Urinary bladder (tissue), 3 donors: ENCODE measurements at regions not wholly inside any gene's neighbourhood (a gene's known extent, or its start where the extent isn't known, plus 50 kb on each side); places are given as distances from the start of the nearest gene placed in this dataset.

Source experiments
- DNase-seq: peaks from one replicate; pipeline ENCODE4 v3.0.0-alpha.2; 2015; ENCODE audit errors: extremely low spot score
- H3K27ac ChIP-seq: one replicate; pipeline ENCODE4 v1.5.1; 2013; ENCODE audit warnings: low read depth, mild to moderate bottlenecking, moderate library complexity
- H3K36me3 ChIP-seq: one replicate; pipeline ENCODE4 v1.6.1; 2013; ENCODE audit warnings: mild to moderate bottlenecking, moderate library complexity; ENCODE audit not compliant: insufficient read depth
- H3K4me1 ChIP-seq: one replicate; pipeline ENCODE4 v1.6.1; 2013; ENCODE audit warnings: mild to moderate bottlenecking, moderate library complexity; ENCODE audit not compliant: insufficient read depth
- H3K4me3 ChIP-seq: one replicate; pipeline ENCODE4 v1.5.1; 2013; ENCODE audit warnings: low read depth, low read length
- WGBS: extraction: QIAGEN DNeasy Blood & Tissue Kit; methylation state at CpG from one replicate; pipeline ENCODE4 v1.1.7; 2013; 5-methylcytosine and 5-hydroxymethylcytosine counted together
- donor health status: healthy with polysubstance abuse.
- donor health status: healthy.

DNA sequence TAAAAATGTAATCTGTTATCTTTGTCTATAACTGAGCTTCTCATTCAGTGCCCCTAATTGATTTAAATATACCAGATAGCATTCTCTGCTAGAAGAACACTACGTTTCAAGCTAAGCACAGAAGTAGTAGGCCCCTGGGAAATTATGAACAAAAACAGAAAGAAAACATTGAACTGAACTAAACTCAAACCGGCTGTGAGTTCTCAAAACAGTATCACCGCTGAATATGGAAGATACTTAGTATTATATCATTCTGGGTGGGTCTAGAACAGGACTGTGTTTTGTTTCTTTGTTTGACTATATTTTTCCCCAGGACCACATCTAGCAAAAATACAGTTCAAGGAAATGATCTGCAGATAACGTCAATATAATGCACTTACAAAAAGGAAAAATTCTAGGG lies 95.1 kb upstream of the HMHB1 start:
- Histone ChIP-seq H3K4me3 (no peak overlapping the region), H3K27ac (no peak overlapping the region), H3K4me1 (no peaks in the 10 kb centered on the region), H3K36me3 (no peaks in the 10 kb centered on the region)
- peak; percentile 45 for DNase-seq
- 60% methylated on average over 4 of the region's 4 CpGs for WGBS

DNA sequence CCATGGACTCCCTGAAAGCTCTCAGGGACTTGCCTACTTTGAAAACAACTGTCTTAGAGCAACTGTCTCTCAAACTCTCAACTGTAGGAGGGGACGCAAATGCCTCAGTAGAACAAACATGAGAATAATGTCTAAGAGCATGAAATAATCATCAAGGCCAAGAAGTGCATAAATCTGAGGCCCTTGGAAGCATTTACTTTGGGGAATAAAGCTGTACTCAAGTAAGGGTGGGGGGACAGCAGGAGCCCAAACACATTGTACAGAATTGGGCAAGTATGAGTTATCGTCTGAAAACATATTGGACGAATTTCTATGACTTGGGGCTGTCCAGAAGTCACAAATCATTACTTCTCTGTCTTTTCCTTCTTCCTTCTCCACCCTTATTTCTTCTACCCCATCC lies 96.3 kb upstream of the HMHB1 start:
- 86% methylated on average over 3 of the region's 3 CpGs for WGBS
- Histone ChIP-seq H3K27ac (no peak overlapping the region), H3K36me3 (no peaks in the 10 kb centered on the region), H3K4me1 (no peaks in the 10 kb centered on the region), H3K4me3 (no peak overlapping the region)
- no peak for DNase-seq

- Histone ChIP-seq H3K27ac (no peak overlapping the region), H3K4me3 (no peak overlapping the region), H3K36me3 (no peaks in the 10 kb centered on the region), H3K4me1 (no peaks in the 10 kb centered on the region)
- DNase-seq: no peak
- 75% methylated on average over 4 of the region's 4 CpGs for WGBS
These were observed 97.3 kb upstream of the HMHB1 start for GRCh38 chr5:143714629-143715028.

DNA sequence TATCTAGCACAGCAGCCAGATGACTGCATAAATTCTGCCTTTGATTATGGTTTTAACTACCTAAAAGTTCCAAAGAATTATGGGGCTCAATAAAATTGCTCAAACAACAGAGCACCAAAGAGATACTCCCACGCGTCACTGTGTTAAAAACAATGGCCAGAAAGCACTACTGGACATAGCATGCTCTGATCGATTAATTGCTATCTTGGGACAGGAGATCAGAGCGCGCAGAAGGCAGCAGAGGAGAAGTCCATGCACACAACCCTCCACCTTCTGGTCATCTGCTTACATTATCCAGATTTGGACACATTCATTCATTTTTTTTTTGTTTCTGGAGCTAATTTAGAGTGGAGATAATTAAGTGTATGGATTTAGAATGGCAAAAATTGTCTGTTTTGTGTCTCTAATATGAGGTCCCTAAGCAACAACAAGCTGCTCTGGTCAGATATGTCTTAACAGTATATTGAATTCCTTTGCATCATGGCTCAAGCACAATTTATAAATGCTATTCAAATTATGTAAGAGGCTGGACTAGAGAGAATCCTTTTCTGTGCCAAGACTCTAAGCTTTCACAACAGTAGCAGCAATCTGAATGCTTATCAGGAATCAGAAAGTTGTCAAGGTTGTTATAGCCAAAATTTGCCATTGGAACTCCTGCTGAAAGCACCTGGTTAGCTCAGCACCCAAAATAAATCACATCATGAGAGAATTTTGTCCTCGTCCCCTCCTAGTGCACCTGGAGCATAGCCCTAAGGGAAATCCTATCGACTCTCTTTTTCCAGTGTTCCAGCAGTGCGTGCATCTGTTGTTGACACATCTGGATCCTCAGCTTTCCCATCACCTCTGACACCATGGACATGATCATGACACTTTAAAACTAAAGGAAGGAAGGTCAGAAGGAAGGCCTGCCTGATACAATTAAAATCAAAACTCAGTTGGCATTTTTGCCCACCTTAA lies 98.6 kb upstream of the HMHB1 start:
- no peak for DNase-seq
- Histone ChIP-seq H3K4me1 (peaks cover 1% of the 10 kb centered on the region), H3K4me3 (no peak overlapping the region), H3K36me3 (no peaks in the 10 kb centered on the region), H3K27ac (no peak overlapping the region)
- 86% methylated on average over 8 of the region's 8 CpGs for WGBS

DNA sequence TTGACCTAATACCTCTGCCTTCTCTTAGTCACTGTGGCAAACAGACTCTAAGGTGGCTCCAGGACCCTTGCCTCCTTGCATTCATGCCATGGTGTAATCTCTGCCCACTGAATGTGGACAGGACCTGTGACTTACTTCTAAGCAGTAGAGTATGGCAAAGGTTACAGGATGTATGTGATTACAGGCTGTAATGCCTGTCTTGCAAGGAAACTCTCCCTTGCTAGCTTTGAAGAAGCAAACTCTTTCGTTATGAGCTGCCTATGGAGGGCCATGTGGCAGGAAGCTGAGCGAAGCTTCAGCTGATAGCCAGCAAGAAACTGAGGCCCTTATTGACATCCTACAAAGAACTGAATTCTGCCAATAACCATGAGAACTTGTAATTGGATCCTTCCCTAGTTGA lies 103.3 kb upstream of the HMHB1 start:
- Histone ChIP-seq H3K36me3 (no peaks in the 10 kb centered on the region), H3K4me3 (no peak overlapping the region), H3K4me1 (peaks cover 1% of the 10 kb centered on the region), H3K27ac (no peak overlapping the region)
- 88% methylated on average over 2 of the region's 2 CpGs for WGBS
- no peak for DNase-seq

DNA sequence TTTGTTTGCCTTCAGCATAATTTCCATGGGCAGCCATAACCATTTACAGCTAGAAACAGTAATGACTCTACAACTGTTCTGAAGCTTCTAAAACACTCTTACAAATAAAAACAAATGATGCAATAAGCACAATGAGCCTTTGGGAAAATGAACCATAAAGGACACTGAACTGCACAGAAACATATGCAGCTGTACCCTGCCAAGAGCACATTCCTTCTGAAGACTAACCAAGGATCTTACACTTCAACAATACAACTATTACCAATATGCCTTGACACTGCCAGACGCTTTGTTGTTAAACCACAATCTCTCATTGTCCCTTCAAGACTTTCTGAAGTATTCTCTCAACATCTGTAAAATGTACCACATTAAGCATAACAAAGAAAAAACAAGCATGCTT lies 104.2 kb upstream of the HMHB1 start:
- Histone ChIP-seq H3K4me1 (peaks cover 1% of the 10 kb centered on the region), H3K4me3 (no peak overlapping the region), H3K36me3 (no peaks in the 10 kb centered on the region), H3K27ac (no peak overlapping the region)
- no peak for DNase-seq
- WGBS: 55% methylated on average over 1 of the region's 1 CpG

DNA sequence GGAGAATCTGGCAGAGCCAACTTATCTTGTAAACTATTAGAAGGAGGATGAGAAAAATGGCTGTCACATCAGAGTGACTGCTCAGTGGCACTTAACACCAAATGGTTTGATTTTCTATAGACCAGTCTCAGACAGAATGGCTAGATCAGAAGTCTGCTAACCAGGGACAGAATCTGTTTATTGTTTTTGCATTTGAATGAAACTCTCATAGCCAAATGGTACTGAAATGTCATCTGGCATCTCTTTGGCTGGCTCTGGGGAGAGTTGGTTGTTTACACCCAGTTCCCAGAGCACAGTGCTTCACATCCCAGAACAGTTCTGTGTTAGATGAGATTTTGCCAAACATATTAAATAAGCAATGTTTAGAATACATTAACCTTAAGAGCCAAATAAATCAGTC lies 106.6 kb upstream of the HMHB1 start:
- H3K4me1 ChIP-seq: peaks cover 1% of the 10 kb centered on the region
- peak overlapping the region; percentile 16 for H3K27ac ChIP-seq
- H3K4me3 ChIP-seq: no peak overlapping the region
- no peaks in the 10 kb centered on the region for H3K36me3 ChIP-seq
- no peak for DNase-seq

- peaks cover 1% of the 10 kb centered on the region for H3K4me1 ChIP-seq
- 93% methylated on average over 5 of the region's 5 CpGs for WGBS
- no peak overlapping the region for H3K27ac ChIP-seq
- H3K4me3 ChIP-seq: no peak overlapping the region
- DNase-seq: no peak
- H3K36me3 ChIP-seq: no peaks in the 10 kb centered on the region
These were observed 108.3 kb upstream of the HMHB1 start for GRCh38 chr5:143703659-143704058.

GRCh38 chr5:143701493-143701892 lies 110.5 kb upstream of the HMHB1 start:
- DNase-seq: no peak
- H3K27ac ChIP-seq: no peak overlapping the region
- H3K4me1 ChIP-seq: no peaks in the 10 kb centered on the region
- no peak overlapping the region for H3K4me3 ChIP-seq
- H3K36me3 ChIP-seq: no peaks in the 10 kb centered on the region
- 63% methylated on average over 1 of the region's 1 CpG for WGBS

DNA sequence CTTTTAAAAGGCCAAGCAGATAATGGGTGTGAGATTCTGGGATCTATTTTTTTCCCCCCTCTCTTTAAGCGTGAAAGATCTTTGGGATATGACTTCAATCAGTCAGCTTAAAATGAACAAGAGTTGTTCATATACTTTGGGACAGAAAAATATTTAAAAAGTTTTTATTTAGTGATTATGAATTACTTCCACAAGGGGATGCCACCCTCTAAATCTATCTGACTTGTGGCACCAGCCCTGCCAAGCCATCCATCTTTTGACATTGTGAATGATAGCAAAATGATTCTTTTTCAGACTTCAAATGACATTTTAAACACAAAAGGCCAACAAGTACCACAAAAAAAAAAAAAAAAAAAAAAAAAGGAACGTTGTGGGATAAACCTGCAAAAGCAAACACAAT lies 111.0 kb upstream of the HMHB1 start:
- Histone ChIP-seq H3K4me3 (no peak overlapping the region), H3K36me3 (no peaks in the 10 kb centered on the region), H3K27ac (no peak overlapping the region), H3K4me1 (no peaks in the 10 kb centered on the region)
- WGBS: 88% methylated on average over 2 of the region's 2 CpGs
- DNase-seq: no peak

DNA sequence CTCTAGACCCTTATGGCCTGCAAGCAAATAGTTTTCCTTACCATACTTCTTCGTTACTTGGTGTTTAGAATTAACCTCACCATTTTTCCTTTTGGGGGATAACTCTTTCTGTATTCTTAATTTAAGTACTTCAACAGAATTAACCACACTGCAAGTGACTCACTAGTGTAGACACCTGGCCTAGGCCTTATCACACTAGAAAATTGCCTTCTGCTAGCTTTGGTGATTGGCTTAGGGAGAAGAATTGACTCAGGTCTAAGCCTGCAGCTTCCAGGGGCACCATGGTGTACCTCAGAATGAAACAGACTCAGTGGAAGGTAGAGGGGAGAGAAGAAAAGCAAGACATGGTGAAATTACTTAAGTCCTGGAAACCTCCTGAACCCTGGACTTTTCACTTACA lies 112.8 kb upstream of the HMHB1 start:
- WGBS: 98% methylated on average over 1 of the region's 1 CpG
- Histone ChIP-seq H3K4me1 (no peaks in the 10 kb centered on the region), H3K4me3 (no peak overlapping the region), H3K27ac (no peak overlapping the region), H3K36me3 (no peaks in the 10 kb centered on the region)
- DNase-seq: no peak

DNA sequence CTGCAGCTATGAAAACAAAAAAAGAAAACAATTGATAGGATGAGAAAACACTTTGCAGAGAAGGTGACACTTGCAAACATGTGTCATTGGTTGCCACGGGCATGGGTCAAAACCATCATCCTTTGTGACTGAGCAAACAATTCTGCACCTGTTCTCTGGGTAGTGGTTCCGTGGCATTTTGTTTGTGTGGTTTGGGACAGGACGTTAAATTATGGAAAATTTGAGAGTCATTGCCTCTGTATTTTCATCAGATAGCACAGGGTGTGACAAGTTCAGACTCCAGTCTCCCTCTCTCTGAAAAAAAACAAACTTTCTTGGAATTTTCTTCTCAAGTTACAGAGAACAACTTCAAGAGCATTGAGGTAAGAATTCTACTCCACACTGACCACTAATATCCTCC lies 113.4 kb upstream of the HMHB1 start:
- Histone ChIP-seq H3K36me3 (no peaks in the 10 kb centered on the region), H3K4me1 (no peaks in the 10 kb centered on the region), H3K4me3 (no peak overlapping the region), H3K27ac (no peak overlapping the region)
- no peak for DNase-seq
- 73% methylated on average over 3 of the region's 3 CpGs for WGBS

DNA sequence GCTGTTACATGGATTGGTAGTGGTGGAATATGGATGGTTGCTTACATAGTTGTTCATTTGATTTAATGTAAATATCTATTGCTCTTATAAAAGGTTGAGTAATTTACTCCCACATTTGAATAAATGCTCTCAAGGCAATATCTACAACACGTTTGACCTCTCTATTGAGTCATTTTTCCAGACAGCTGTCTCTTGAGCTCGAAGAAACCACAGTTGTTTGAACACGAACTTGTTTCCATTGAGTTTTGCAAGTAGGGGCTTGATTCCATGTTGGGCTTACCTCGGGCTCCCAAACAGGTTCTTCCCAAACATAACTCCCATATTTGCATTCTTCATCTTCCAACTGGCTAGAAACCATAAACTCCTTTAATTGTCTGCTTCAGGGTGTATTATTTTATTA lies 115.0 kb upstream of the HMHB1 start:
- Histone ChIP-seq H3K27ac (no peak overlapping the region), H3K4me1 (no peaks in the 10 kb centered on the region), H3K36me3 (no peaks in the 10 kb centered on the region), H3K4me3 (no peak overlapping the region)
- WGBS: 84% methylated on average over 4 of the region's 4 CpGs
- DNase-seq: no peak

GRCh38 chr5:143695941-143696340 lies 116.0 kb upstream of the HMHB1 start:
- no peak overlapping the region for H3K27ac ChIP-seq
- H3K4me3 ChIP-seq: no peak overlapping the region
- no peak for DNase-seq
- H3K4me1 ChIP-seq: no peaks in the 10 kb centered on the region
- WGBS: 79% methylated on average over 1 of the region's 1 CpG
- H3K36me3 ChIP-seq: no peaks in the 10 kb centered on the region
